K562 (cell line): ENCODE measurements at regions not wholly inside any gene's neighbourhood (a gene's known extent, or its start where the extent isn't known, plus 50 kb on each side); places are given as distances from the start of the nearest gene placed in this dataset.

ENCODE experiments used
- ERF ChIP-seq: fragments of 450-650 bp; formaldehyde crosslinking; IDR thresholded peaks from 2 replicates; pipeline ENCODE4 v1.4.0; 2020; ENCODE audit warnings: mild to moderate bottlenecking, mixed read lengths
- MAZ ChIP-seq, 2 experiments: fragments of 450-650 bp in 1 of 2; sonication (generic) in 1 of 2; formaldehyde crosslinking; IDR thresholded peaks in 1 of 2; conservative IDR thresholded peaks in 1 of 2; 2 replicates each; pipeline versions ENCODE4 v1.4.0 to v1.5.0; 2020; ENCODE audit warnings: mild to moderate bottlenecking in 1 of 2, missing genetic modification reagents in 1 of 2
- MTF1 ChIP-seq: fragments of 250-450 bp; sonication (Bioruptor Pico); IDR thresholded peaks from 2 replicates; pipeline ENCODE4 v1.9.0; 2021; ENCODE audit warnings: moderate library complexity, mild to moderate bottlenecking, inconsistent platforms, borderline replicate concordance
- XRCC3 ChIP-seq: fragments of 450-650 bp; IDR thresholded peaks from 2 replicates; pipeline ENCODE4 v1.6.1; 2017; ENCODE audit warnings: mild to moderate bottlenecking, moderate library complexity
- ZNF707 ChIP-seq: fragments of 250-450 bp; sonication (Bioruptor Pico); conservative IDR thresholded peaks from 2 replicates; pipeline ENCODE4 v1.8.0; 2022; ENCODE audit warnings: inconsistent platforms, mild to moderate bottlenecking, moderate library complexity
- TF ChIP-seq, protein P1 (sequence below): sonication (generic); formaldehyde crosslinking; IDR thresholded peaks from 2 replicates; pipeline ENCODE4 v1.8.1; 2023; ENCODE audit warnings: mild to moderate bottlenecking, missing genetic modification reagents
- TF ChIP-seq, protein P2 (sequence below): sonication (generic); formaldehyde crosslinking; IDR thresholded peaks from 2 replicates; pipeline ENCODE4 v1.9.0; 2022; ENCODE audit warnings: mild to moderate bottlenecking, missing genetic modification reagents

DNA sequence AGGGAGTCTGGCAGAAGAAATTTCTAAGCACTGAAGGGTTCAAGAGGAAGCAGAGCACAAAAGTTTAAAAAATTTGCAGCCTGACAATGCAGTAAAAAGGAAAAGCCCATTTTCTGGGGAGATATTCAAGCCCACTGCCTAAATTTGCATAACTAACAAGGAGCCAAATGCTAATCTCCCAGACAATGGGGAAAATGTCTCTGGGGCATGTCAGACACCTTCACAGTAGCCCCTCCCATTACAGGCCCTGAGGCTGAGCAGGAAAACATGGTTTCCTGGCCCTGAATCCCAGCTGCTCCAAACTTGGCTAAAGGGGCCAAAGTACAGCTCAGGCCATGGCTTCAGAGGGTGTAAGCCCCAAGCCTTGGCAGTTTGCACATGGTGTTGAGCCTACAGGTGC lies 908.5 kb upstream of the MANEA start:
- TF ChIP-seq, protein P1, sequence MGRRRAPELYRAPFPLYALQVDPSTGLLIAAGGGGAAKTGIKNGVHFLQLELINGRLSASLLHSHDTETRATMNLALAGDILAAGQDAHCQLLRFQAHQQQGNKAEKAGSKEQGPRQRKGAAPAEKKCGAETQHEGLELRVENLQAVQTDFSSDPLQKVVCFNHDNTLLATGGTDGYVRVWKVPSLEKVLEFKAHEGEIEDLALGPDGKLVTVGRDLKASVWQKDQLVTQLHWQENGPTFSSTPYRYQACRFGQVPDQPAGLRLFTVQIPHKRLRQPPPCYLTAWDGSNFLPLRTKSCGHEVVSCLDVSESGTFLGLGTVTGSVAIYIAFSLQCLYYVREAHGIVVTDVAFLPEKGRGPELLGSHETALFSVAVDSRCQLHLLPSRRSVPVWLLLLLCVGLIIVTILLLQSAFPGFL = no peak
- TF ChIP-seq MAZ (CRISPR knock-in tag; conservative IDR thresholded peaks at IDR 0.05 in 1 of 2, IDR thresholded peaks at IDR 0.05 in 1 of 2) = no peak
- no peak for TF ChIP-seq ERF (CRISPR knock-in tag)
- TF ChIP-seq, protein P2, sequence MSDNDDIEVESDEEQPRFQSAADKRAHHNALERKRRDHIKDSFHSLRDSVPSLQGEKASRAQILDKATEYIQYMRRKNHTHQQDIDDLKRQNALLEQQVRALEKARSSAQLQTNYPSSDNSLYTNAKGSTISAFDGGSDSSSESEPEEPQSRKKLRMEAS (CRISPR knock-in tag) = no peak
- no peak for TF ChIP-seq ZNF707 (CRISPR knock-in tag)
- no peak for TF ChIP-seq MTF1
- no peak for TF ChIP-seq XRCC3
